ENCODE measurements at regions not wholly inside any gene's neighbourhood (a gene's known extent, or its start where the extent isn't known, plus 50 kb on each side); places are given as distances from the start of the nearest gene placed in this dataset.

DNA sequence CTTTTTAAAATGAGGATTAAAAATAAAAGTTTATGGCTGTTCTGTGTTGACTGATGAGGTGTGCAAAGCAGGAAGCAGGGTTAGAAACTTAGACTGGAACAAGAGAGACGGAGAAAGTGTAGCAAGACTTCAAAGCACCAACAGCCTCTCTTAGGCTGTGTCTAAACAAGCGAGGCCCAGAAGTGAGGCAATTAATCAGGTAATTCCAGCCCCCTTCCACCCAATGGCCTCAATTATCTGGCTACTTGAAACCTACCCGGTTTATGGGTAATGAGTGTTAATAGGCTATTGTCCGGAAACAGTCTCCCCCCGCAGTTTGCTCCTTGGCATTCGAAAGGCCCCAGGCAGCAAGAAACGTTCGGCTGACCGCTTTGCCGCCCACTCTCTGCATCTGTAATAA lies 171.7 kb upstream of the MYCN start:
- POLR2A ChIA-PET = no interaction called here
- Histone ChIP-seq H3K4me1 (ENCODE audit: control insufficient read depth, insufficient read depth, low read length) (no peaks in the 10 kb centered on the region), H3K9me3 (ENCODE audit: control insufficient read depth, insufficient read depth, low read depth, low read length) (no peaks in the 10 kb centered on the region), H3K4me3 (ENCODE audit: low read depth, low read length) (no peak overlapping the region), H3K27ac (ENCODE audit: extremely low read depth, low read depth, low read length) (no peak overlapping the region), H3K36me3 (ENCODE audit: control insufficient read depth in 2 of 2, insufficient read depth in 1 of 2, low read length in 2 of 2) (no peaks in the 10 kb centered on the region)
- TF ChIP-seq ZNF2 (tag by site-specific recombination; IDR thresholded peaks at IDR 0.05) = no peak
- no peak for TF ChIP-seq ZBTB48 (tag by site-specific recombination; IDR thresholded peaks at IDR 0.05)
- TF ChIP-seq ZNF561 (tag by site-specific recombination; IDR thresholded peaks at IDR 0.05; ENCODE audit: borderline replicate concordance) = no peak
- 0 out of 2 replicates have a peak, but pooled peaks have one; percentile 16 for TF ChIP-seq TCF7L2 (IDR thresholded peaks at IDR 0.05; ENCODE audit: borderline replicate concordance, low read depth, low read length)
- TF ChIP-seq, protein P1, sequence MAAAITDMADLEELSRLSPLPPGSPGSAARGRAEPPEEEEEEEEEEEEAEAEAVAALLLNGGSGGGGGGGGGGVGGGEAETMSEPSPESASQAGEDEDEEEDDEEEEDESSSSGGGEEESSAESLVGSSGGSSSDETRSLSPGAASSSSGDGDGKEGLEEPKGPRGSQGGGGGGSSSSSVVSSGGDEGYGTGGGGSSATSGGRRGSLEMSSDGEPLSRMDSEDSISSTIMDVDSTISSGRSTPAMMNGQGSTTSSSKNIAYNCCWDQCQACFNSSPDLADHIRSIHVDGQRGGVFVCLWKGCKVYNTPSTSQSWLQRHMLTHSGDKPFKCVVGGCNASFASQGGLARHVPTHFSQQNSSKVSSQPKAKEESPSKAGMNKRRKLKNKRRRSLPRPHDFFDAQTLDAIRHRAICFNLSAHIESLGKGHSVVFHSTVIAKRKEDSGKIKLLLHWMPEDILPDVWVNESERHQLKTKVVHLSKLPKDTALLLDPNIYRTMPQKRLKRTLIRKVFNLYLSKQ (tag by site-specific recombination; IDR thresholded peaks at IDR 0.05; ENCODE audit: borderline replicate concordance) = no peak
- TF ChIP-seq, protein P2, sequence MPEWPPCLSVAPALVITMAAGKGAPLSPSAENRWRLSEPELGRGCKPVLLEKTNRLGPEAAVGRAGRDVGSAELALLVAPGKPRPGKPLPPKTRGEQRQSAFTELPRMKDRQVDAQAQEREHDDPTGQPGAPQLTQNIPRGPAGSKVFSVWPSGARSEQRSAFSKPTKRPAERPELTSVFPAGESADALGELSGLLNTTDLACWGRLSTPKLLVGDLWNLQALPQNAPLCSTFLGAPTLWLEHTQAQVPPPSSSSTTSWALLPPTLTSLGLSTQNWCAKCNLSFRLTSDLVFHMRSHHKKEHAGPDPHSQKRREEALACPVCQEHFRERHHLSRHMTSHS (tag by site-specific recombination; IDR thresholded peaks at IDR 0.05) = no peak
- TF ChIP-seq ZNF555 (tag by site-specific recombination; conservative IDR thresholded peaks at IDR 0.05) = no peak
- CTCF ChIA-PET = no interaction called here

DNA sequence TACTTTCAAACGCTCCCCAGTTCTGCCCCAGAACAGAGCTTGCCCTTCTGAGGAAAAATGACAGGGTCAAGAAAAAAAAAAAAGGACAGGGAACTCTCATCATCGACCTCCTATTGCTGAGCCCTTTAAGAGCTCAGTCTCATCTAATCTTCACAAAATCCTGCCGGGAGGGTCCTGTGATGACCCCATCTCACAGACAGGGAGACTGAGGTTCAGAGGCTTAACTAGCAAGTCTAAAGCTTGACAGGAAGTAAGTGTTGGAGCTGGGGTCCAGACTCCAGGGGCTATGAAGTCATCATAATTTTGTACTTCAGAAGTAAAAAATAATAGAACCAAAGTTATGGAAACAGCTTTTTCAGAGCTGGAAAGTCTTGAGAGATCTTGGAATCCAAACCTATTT lies 171.1 kb upstream of the MYCN start:
- CTCF ChIA-PET = no interaction called here
- no peaks in the 10 kb centered on the region for H3K9me3 ChIP-seq (ENCODE audit: control insufficient read depth, insufficient read depth, low read depth, low read length)
- no peak overlapping the region for H3K27ac ChIP-seq (ENCODE audit: extremely low read depth, low read depth, low read length)
- no peak overlapping the region for H3K4me3 ChIP-seq (ENCODE audit: low read depth, low read length)
- H3K4me1 ChIP-seq (ENCODE audit: control insufficient read depth, insufficient read depth, low read length) = no peaks in the 10 kb centered on the region
- POLR2A ChIA-PET = no interaction called here
- H3K36me3 ChIP-seq (ENCODE audit: control insufficient read depth in 2 of 2, insufficient read depth in 1 of 2, low read length in 2 of 2) = no peaks in the 10 kb centered on the region
- TF ChIP-seq ZNF776 (tag by site-specific recombination; IDR thresholded peaks at IDR 0.05; ENCODE audit: borderline replicate concordance) (no peak), ZNF747 (tag by site-specific recombination; IDR thresholded peaks at IDR 0.05) (no peak), ZNF514 (tag by site-specific recombination; IDR thresholded peaks at IDR 0.05) (no peak), ZNF112 (tag by site-specific recombination; IDR thresholded peaks at IDR 0.05) (no peak), GLIS1 (tag by site-specific recombination; IDR thresholded peaks at IDR 0.05) (no peak), ZNF335 (tag by site-specific recombination; conservative IDR thresholded peaks at IDR 0.05) (no peak), ZNF777 (tag by site-specific recombination; IDR thresholded peaks at IDR 0.05; ENCODE audit: borderline replicate concordance) (no peak), ZNF24 (tag by site-specific recombination; IDR thresholded peaks at IDR 0.05) (no peak), KLF16 (tag by site-specific recombination; IDR thresholded peaks at IDR 0.05) (no peak), ZNF768 (tag by site-specific recombination; IDR thresholded peaks at IDR 0.05) (no peak)
- TF ChIP-seq, protein P3, sequence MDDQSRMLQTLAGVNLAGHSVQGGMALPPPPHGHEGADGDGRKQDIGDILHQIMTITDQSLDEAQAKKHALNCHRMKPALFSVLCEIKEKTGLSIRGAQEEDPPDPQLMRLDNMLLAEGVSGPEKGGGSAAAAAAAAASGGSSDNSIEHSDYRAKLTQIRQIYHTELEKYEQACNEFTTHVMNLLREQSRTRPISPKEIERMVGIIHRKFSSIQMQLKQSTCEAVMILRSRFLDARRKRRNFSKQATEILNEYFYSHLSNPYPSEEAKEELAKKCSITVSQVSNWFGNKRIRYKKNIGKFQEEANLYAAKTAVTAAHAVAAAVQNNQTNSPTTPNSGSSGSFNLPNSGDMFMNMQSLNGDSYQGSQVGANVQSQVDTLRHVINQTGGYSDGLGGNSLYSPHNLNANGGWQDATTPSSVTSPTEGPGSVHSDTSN (CRISPR knock-in tag; IDR thresholded peaks at IDR 0.05) = no peak
- TF ChIP-seq, protein P4, sequence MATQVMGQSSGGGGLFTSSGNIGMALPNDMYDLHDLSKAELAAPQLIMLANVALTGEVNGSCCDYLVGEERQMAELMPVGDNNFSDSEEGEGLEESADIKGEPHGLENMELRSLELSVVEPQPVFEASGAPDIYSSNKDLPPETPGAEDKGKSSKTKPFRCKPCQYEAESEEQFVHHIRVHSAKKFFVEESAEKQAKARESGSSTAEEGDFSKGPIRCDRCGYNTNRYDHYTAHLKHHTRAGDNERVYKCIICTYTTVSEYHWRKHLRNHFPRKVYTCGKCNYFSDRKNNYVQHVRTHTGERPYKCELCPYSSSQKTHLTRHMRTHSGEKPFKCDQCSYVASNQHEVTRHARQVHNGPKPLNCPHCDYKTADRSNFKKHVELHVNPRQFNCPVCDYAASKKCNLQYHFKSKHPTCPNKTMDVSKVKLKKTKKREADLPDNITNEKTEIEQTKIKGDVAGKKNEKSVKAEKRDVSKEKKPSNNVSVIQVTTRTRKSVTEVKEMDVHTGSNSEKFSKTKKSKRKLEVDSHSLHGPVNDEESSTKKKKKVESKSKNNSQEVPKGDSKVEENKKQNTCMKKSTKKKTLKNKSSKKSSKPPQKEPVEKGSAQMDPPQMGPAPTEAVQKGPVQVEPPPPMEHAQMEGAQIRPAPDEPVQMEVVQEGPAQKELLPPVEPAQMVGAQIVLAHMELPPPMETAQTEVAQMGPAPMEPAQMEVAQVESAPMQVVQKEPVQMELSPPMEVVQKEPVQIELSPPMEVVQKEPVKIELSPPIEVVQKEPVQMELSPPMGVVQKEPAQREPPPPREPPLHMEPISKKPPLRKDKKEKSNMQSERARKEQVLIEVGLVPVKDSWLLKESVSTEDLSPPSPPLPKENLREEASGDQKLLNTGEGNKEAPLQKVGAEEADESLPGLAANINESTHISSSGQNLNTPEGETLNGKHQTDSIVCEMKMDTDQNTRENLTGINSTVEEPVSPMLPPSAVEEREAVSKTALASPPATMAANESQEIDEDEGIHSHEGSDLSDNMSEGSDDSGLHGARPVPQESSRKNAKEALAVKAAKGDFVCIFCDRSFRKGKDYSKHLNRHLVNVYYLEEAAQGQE (tag by site-specific recombination; IDR thresholded peaks at IDR 0.05) = no peak
- TF ChIP-seq, protein P5, sequence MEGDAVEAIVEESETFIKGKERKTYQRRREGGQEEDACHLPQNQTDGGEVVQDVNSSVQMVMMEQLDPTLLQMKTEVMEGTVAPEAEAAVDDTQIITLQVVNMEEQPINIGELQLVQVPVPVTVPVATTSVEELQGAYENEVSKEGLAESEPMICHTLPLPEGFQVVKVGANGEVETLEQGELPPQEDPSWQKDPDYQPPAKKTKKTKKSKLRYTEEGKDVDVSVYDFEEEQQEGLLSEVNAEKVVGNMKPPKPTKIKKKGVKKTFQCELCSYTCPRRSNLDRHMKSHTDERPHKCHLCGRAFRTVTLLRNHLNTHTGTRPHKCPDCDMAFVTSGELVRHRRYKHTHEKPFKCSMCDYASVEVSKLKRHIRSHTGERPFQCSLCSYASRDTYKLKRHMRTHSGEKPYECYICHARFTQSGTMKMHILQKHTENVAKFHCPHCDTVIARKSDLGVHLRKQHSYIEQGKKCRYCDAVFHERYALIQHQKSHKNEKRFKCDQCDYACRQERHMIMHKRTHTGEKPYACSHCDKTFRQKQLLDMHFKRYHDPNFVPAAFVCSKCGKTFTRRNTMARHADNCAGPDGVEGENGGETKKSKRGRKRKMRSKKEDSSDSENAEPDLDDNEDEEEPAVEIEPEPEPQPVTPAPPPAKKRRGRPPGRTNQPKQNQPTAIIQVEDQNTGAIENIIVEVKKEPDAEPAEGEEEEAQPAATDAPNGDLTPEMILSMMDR (tag by site-specific recombination; IDR thresholded peaks at IDR 0.05) = no peak
- TF ChIP-seq, protein P6, sequence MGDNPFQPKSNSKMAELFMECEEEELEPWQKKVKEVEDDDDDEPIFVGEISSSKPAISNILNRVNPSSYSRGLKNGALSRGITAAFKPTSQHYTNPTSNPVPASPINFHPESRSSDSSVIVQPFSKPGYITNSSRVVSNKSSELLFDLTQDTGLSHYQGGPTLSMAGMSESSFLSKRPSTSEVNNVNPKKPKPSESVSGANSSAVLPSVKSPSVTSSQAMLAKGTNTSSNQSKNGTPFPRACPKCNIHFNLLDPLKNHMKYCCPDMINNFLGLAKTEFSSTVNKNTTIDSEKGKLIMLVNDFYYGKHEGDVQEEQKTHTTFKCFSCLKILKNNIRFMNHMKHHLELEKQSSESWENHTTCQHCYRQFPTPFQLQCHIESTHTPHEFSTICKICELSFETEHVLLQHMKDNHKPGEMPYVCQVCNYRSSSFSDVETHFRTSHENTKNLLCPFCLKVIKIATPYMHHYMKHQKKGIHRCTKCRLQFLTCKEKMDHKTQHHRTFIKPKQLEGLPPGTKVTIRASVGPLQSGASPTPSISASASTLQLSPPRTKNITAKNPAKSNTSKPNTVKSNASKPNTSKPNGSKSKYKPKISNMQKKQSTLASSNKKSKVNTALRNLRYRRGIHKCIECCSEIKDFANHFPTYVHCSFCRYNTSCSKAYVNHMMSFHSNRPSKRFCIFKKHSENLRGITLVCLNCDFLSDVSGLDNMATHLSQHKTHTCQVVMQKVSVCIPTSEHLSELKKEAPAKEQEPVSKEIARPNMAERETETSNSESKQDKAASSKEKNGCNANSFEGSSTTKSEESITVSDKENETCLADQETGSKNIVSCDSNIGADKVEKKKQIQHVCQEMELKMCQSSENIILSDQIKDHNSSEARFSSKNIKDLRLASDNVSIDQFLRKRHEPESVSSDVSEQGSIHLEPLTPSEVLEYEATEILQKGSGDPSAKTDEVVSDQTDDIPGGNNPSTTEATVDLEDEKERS (tag by site-specific recombination; IDR thresholded peaks at IDR 0.05) = no peak
- TF ChIP-seq, protein P7, sequence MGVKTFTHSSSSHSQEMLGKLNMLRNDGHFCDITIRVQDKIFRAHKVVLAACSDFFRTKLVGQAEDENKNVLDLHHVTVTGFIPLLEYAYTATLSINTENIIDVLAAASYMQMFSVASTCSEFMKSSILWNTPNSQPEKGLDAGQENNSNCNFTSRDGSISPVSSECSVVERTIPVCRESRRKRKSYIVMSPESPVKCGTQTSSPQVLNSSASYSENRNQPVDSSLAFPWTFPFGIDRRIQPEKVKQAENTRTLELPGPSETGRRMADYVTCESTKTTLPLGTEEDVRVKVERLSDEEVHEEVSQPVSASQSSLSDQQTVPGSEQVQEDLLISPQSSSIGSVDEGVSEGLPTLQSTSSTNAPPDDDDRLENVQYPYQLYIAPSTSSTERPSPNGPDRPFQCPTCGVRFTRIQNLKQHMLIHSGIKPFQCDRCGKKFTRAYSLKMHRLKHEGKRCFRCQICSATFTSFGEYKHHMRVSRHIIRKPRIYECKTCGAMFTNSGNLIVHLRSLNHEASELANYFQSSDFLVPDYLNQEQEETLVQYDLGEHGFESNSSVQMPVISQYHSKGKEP (tag by site-specific recombination; IDR thresholded peaks at IDR 0.05) = no peak
